A673 (cell line): ENCODE measurements at regions not wholly inside any gene's neighbourhood (a gene's known extent, or its start where the extent isn't known, plus 50 kb on each side); places are given as distances from the start of the nearest gene placed in this dataset.

Source experiments
- BruUV-seq: library from RNA; stranded (reverse); fragments of 400-500 nt; replicated peaks from 2 replicates; lab custom pipeline; 2021; lab: Mats Ljungman, UMichigan
- CTCF ChIA-PET: fragments of 300-600 bp; sonication (Branson Sonifier 250); formaldehyde crosslinking; loops from one replicate; lab custom pipeline; 2022; ENCODE audit warnings: antibody characterized with exemption; lab: Charles Lee
- POLR2A ChIA-PET: fragments of 300-600 bp; sonication (Branson Sonifier 250); formaldehyde crosslinking; loops from one replicate; lab custom pipeline; 2022; ENCODE audit warnings: antibody characterized with exemption; ENCODE audit not compliant: low non-redundant PET; lab: Charles Lee
- DNase-seq: peaks from one replicate; pipeline ENCODE4 v3.0.0-alpha.2; 2015; ENCODE audit warnings: low spot score
- H3K27ac ChIP-seq: fragments of 200-600 bp; sonication (generic); 2 replicates; pipeline ENCODE4 v1.5.1; 2016; ENCODE audit warnings: mixed run types, low read depth, mild to moderate bottlenecking, mixed read lengths, antibody characterized with exemption, low read length; ENCODE audit not compliant: poor library complexity, severe bottlenecking
- H3K27me3 ChIP-seq: fragments of 200-600 bp; sonication (generic); replicated peaks from 2 replicates; pipeline ENCODE4 v1.6.1; 2017; ENCODE audit warnings: mixed run types, low read depth, mild to moderate bottlenecking, mixed read lengths, antibody characterized with exemption, low read length; ENCODE audit not compliant: insufficient read depth, poor library complexity
- H3K36me3 ChIP-seq: fragments of 200-600 bp; sonication (generic); 2 replicates; pipeline ENCODE4 v1.6.1; 2016; ENCODE audit warnings: mixed run types, mild to moderate bottlenecking, mixed read lengths, antibody characterized with exemption, low read length; ENCODE audit not compliant: insufficient read depth, poor library complexity, severe bottlenecking
- H3K4me1 ChIP-seq: fragments of 200-600 bp; sonication (generic); 2 replicates; pipeline ENCODE4 v1.6.1; 2017; ENCODE audit warnings: mixed run types, mild to moderate bottlenecking, mixed read lengths, antibody characterized with exemption, low read length; ENCODE audit not compliant: insufficient read depth, poor library complexity, severe bottlenecking
- H3K4me3 ChIP-seq: fragments of 200-600 bp; sonication (generic); 2 replicates; pipeline ENCODE4 v1.5.1; 2016; ENCODE audit warnings: low read depth, mixed run types, mild to moderate bottlenecking, mixed read lengths, low read length; ENCODE audit not compliant: poor library complexity, severe bottlenecking
- H3K9me3 ChIP-seq: fragments of 200-600 bp; sonication (generic); 2 replicates; pipeline ENCODE4 v1.6.1; 2016; ENCODE audit warnings: mixed run types, low read depth, mild to moderate bottlenecking, mixed read lengths, antibody characterized with exemption, low read length; ENCODE audit not compliant: poor library complexity, severe bottlenecking
- CTCF ChIP-seq: fragments of 300-800, 200-600 bp; sonication (generic); conservative IDR thresholded peaks from 2 replicates; pipeline ENCODE4 v1.5.1; 2017; ENCODE audit warnings: low read depth, mild to moderate bottlenecking, antibody characterized with exemption, low read length, moderate library complexity, mixed read lengths
- EZH2 ChIP-seq: fragments of 200-600 bp; sonication (generic); IDR thresholded peaks from 2 replicates; pipeline ENCODE4 v1.6.1; 2017; ENCODE audit warnings: borderline replicate concordance, low read depth, mild to moderate bottlenecking, mixed read lengths, antibody characterized with exemption, low read length; ENCODE audit not compliant: poor library complexity, severe bottlenecking
- intact Hi-C: fragments of 100-400 bp; cut with micrococcal nuclease; formaldehyde crosslinking; loops from one replicate; pipeline ENCODE4 v1.10.0; 2022; ENCODE audit not compliant: unreplicated experiment

- intact Hi-C loops, result no loop called here
These were observed 119.5 kb upstream of the TMPRSS2 start for GRCh38 chr21:41627428-41627827.

GRCh38 chr21:41626021-41626420 lies 118.1 kb upstream of the TMPRSS2 start:
- intact Hi-C loops, result no loop called here
- Histone ChIP-seq H3K36me3 (no peaks in the 10 kb centered on the region), H3K27ac (no peak overlapping the region), H3K4me3 (no peak overlapping the region), H3K27me3 (no peaks in the 10 kb centered on the region), H3K4me1 (no peaks in the 10 kb centered on the region), H3K9me3 (no peaks in the 10 kb centered on the region)
- ChIA-PET CTCF (no interaction called here), POLR2A (no interaction called here)
- no peak for DNase-seq
- BruUV-seq, result no TSS peak
- TF ChIP-seq EZH2 (no peak), CTCF (no peak)

More at GRCh38 chr21:41627428-41627827, 119.5 kb upstream of the TMPRSS2 start:
- Histone ChIP-seq H3K4me1 (no peaks in the 10 kb centered on the region), H3K27me3 (no peaks in the 10 kb centered on the region), H3K4me3 (no peak overlapping the region), H3K36me3 (no peaks in the 10 kb centered on the region), H3K9me3 (no peaks in the 10 kb centered on the region), H3K27ac (no peak overlapping the region)
- no peak for DNase-seq
- no TSS peak for BruUV-seq
- POLR2A ChIA-PET, result no interaction called here
- CTCF ChIA-PET, result interaction anchor here (0.5 kb wide), 1 partner anchor 185 kb away, joined by 4 read pairs; no protein-coding TSS in a partner anchor
- TF ChIP-seq EZH2 (no peak), CTCF (no peak)

- TF ChIP-seq CTCF (no peak), EZH2 (no peak)
- DNase-seq, result no peak
- Histone ChIP-seq H3K4me3 (no peak overlapping the region), H3K27me3 (no peaks in the 10 kb centered on the region), H3K9me3 (no peaks in the 10 kb centered on the region), H3K27ac (no peak overlapping the region), H3K4me1 (no peaks in the 10 kb centered on the region), H3K36me3 (no peaks in the 10 kb centered on the region)
- BruUV-seq, result no TSS peak
- ChIA-PET POLR2A (no interaction called here), CTCF (no interaction called here)
- intact Hi-C loops, result no loop called here
These were observed 117.5 kb upstream of the TMPRSS2 start for GRCh38 chr21:41625428-41625827.
